Subcutaneous abdominal adipose tissue (tissue), 5 donors: ENCODE measurements at regions not wholly inside any gene's neighbourhood (a gene's known extent, or its start where the extent isn't known, plus 50 kb on each side); places are given as distances from the start of the nearest gene placed in this dataset.
A peak's percentile ranks its signal among the peaks of the same experiment; 100 is the strongest.
"Not testable (repeated sequence)": the region's sequence is repeated elsewhere in the genome, so short reads cannot be mapped to it uniquely, and the experiment has no call there.

Experiments
- H3K27ac ChIP-seq: one replicate; pipeline ENCODE4 v1.7.0; 2013; ENCODE audit warnings: low read depth, mild to moderate bottlenecking, inconsistent platforms, low read length, moderate library complexity
- H3K27me3 ChIP-seq, 5 donors: one replicate each; pipeline ENCODE4 v1.7.0; 2013; ENCODE audit warnings: low read length in 5 of 5, inconsistent platforms in 1 of 5; ENCODE audit not compliant: control insufficient read depth in 5 of 5, insufficient read depth in 4 of 5
- H3K36me3 ChIP-seq, 5 donors: one replicate each; pipeline ENCODE4 v1.7.0; 2013; ENCODE audit warnings: low read length in 5 of 5; ENCODE audit not compliant: control insufficient read depth in 5 of 5, insufficient read depth in 5 of 5
- H3K4me1 ChIP-seq, 5 donors: one replicate each; pipeline ENCODE4 v1.7.0; 2013; ENCODE audit warnings: low read length in 5 of 5, mild to moderate bottlenecking in 3 of 5, moderate library complexity in 1 of 5; ENCODE audit not compliant: control insufficient read depth in 5 of 5, insufficient read depth in 5 of 5
- H3K4me3 ChIP-seq, 5 donors: one replicate each; pipeline ENCODE4 v1.7.0; 2013; ENCODE audit warnings: low read length in 5 of 5, low read depth in 1 of 5
- H3K9ac ChIP-seq, 5 donors: one replicate each; pipeline ENCODE4 v1.7.0; 2013; ENCODE audit warnings: low read length in 5 of 5, mild to moderate bottlenecking in 4 of 5, moderate library complexity in 3 of 5
- H3K9me3 ChIP-seq, 5 donors: one replicate each; pipeline ENCODE4 v1.7.0; 2013; ENCODE audit warnings: low read length in 5 of 5; ENCODE audit not compliant: control insufficient read depth in 5 of 5
- donor health status: healthy.
- donor health status: healthy.
- donor health status: healthy.
- donor health status: healthy.
- donor health status: healthy.

- H3K9me3 ChIP-seq = no peaks in the 10 kb centered on the region
- no peak overlapping the region for H3K27ac ChIP-seq
- peaks cover 0 to 18% (median 0%) of the 10 kb centered on the region in 5 donors for H3K4me1 ChIP-seq
- no peak overlapping the region for H3K9ac ChIP-seq
- H3K4me3 ChIP-seq = no peak overlapping the region
- H3K36me3 ChIP-seq = no peaks in the 10 kb centered on the region
- H3K27me3 ChIP-seq = no peaks in the 10 kb centered on the region
Observed at GRCh38 chr4:184281231-184282139, 63.8 kb upstream of the ENPP6 start.

- Histone ChIP-seq H3K4me3 (no peak overlapping the region), H3K9ac (no peak overlapping the region), H3K27ac (no peak overlapping the region), H3K36me3 (no peaks in the 10 kb centered on the region), H3K4me1 (peaks cover 0 to 18% (median 0%) of the 10 kb centered on the region in 5 donors), H3K27me3 (no peaks in the 10 kb centered on the region), H3K9me3 (no peaks in the 10 kb centered on the region)
Observed at GRCh38 chr4:184280591-184281071, 63.0 kb upstream of the ENPP6 start.

- no peak overlapping the region for H3K9ac ChIP-seq
- H3K36me3 ChIP-seq = no peaks in the 10 kb centered on the region
- no peak overlapping the region for H3K27ac ChIP-seq
- no peaks in the 10 kb centered on the region for H3K27me3 ChIP-seq
- H3K4me1 ChIP-seq = peaks cover 0 to 23% (median 0%) of the 10 kb centered on the region in 5 donors
- H3K4me3 ChIP-seq = no peak overlapping the region
- H3K9me3 ChIP-seq = no peaks in the 10 kb centered on the region
Observed at GRCh38 chr4:184280137-184280536, 62.5 kb upstream of the ENPP6 start.

- H3K27ac ChIP-seq = no peak overlapping the region
- H3K27me3 ChIP-seq = no peaks in the 10 kb centered on the region
- H3K4me1 ChIP-seq = peaks cover 0 to 26% (median 5%) of the 10 kb centered on the region in 5 donors
- H3K9ac ChIP-seq = no peak overlapping the region
- no peak overlapping the region for H3K4me3 ChIP-seq
- no peaks in the 10 kb centered on the region for H3K9me3 ChIP-seq
- H3K36me3 ChIP-seq = no peaks in the 10 kb centered on the region
Observed at GRCh38 chr4:184279496-184280061, 61.9 kb upstream of the ENPP6 start.

GRCh38 chr4:184277769-184278168 lies 60.1 kb upstream of the ENPP6 start:
- not testable (repeated sequence) for H3K27ac ChIP-seq, H3K9ac ChIP-seq, H3K4me3 ChIP-seq, H3K9me3 ChIP-seq, H3K36me3 ChIP-seq, H3K27me3 ChIP-seq
- peaks cover 0 to 35% (median 19%) of the 10 kb centered on the region in 5 donors for H3K4me1 ChIP-seq

- H3K9ac ChIP-seq, H3K27me3 ChIP-seq, H3K4me3 ChIP-seq, H3K36me3 ChIP-seq, H3K9me3 ChIP-seq, H3K27ac ChIP-seq: not testable (repeated sequence)
- H3K4me1 ChIP-seq = peaks cover 0 to 30% (median 15%) of the 10 kb centered on the region in 5 donors
Observed at GRCh38 chr4:184277010-184277409, 59.3 kb upstream of the ENPP6 start.

GRCh38 chr4:184276346-184276745 lies 58.7 kb upstream of the ENPP6 start:
- H3K9ac ChIP-seq, H3K27ac ChIP-seq, H3K27me3 ChIP-seq, H3K36me3 ChIP-seq, H3K9me3 ChIP-seq, H3K4me3 ChIP-seq: not testable (repeated sequence)
- peaks cover 0 to 24% (median 14%) of the 10 kb centered on the region in 5 donors for H3K4me1 ChIP-seq

- Histone ChIP-seq H3K27ac (no peak overlapping the region), H3K4me3 (no peak overlapping the region), H3K9ac (no peak overlapping the region), H3K27me3 (no peaks in the 10 kb centered on the region), H3K36me3 (no peaks in the 10 kb centered on the region), H3K9me3 (no peaks in the 10 kb centered on the region), H3K4me1 (peaks cover 0 to 20% (median 11%) of the 10 kb centered on the region in 5 donors)
Observed at GRCh38 chr4:184275766-184276165, 58.1 kb upstream of the ENPP6 start.

- Histone ChIP-seq H3K27ac (peak overlapping the region; percentile 41), H3K36me3 (no peaks in the 10 kb centered on the region), H3K27me3 (no peaks in the 10 kb centered on the region), H3K9ac (no peak overlapping the region), H3K9me3 (no peaks in the 10 kb centered on the region), H3K4me3 (no peak overlapping the region), H3K4me1 (peaks cover 0 to 20% (median 11%) of the 10 kb centered on the region in 5 donors)
Observed at GRCh38 chr4:184274286-184274951, 56.7 kb upstream of the ENPP6 start.
